SK-N-SH treated with all-trans-retinoic acid at 6 μM for 48 hours (cell line): ENCODE measurements at regions not wholly inside any gene's neighbourhood (a gene's known extent, or its start where the extent isn't known, plus 50 kb on each side); places are given as distances from the start of the nearest gene placed in this dataset.

ENCODE experiments used
- ATAC-seq: fragments of 200-7000 bp; cut with Tn5 transposase; 3 replicates; pipeline ENCODE4 v1.9.1; 2020; ENCODE audit warnings: mild to moderate bottlenecking, moderate library complexity
- ARNTL ChIP-seq: fragments of 450-650 bp; formaldehyde crosslinking; IDR thresholded peaks from 2 replicates; pipeline ENCODE4 v1.5.0; 2020; ENCODE audit warnings: low read depth, mild to moderate bottlenecking, moderate library complexity, borderline replicate concordance
- BACH2 ChIP-seq: fragments of 250-450 bp; sonication (Bioruptor Pico); IDR thresholded peaks from 2 replicates; pipeline ENCODE4 v1.9.0; 2021; ENCODE audit warnings: mild to moderate bottlenecking, borderline replicate concordance
- CSDC2 ChIP-seq: fragments of 250-450 bp; sonication (Bioruptor Pico); IDR thresholded peaks from 2 replicates; pipeline ENCODE4 v1.5.0; 2020; ENCODE audit warnings: mild to moderate bottlenecking, moderate library complexity
- GLIS3 ChIP-seq: fragments of 250-450 bp; sonication (Bioruptor Pico); IDR thresholded peaks from 2 replicates; pipeline ENCODE4 v1.5.0; 2020; ENCODE audit warnings: mild to moderate bottlenecking, moderate library complexity
- ISL1 ChIP-seq: fragments of 250-450 bp; sonication (Bioruptor Pico); IDR thresholded peaks from 2 replicates; pipeline ENCODE4 v2.1.2; 2022; ENCODE audit warnings: mild to moderate bottlenecking, moderate library complexity
- PPARA ChIP-seq: fragments of 250-450 bp; sonication (Bioruptor Pico); IDR thresholded peaks from 2 replicates; pipeline ENCODE4 v1.5.0; 2020; ENCODE audit warnings: mild to moderate bottlenecking, borderline replicate concordance
- RARB ChIP-seq: fragments of 250-450 bp; sonication (Bioruptor Pico); IDR thresholded peaks from 2 replicates; pipeline ENCODE4 v1.8.0; 2021; ENCODE audit warnings: mild to moderate bottlenecking, moderate library complexity
- TCF4 ChIP-seq: fragments of 250-450 bp; sonication (Bioruptor Pico); IDR thresholded peaks from 2 replicates; pipeline ENCODE4 v1.8.0; 2021; ENCODE audit warnings: mild to moderate bottlenecking, moderate library complexity, borderline replicate concordance
- TOX ChIP-seq: fragments of 250-450 bp; sonication (Bioruptor Pico); IDR thresholded peaks from 2 replicates; pipeline ENCODE4 v1.8.0; 2021; ENCODE audit warnings: mild to moderate bottlenecking, moderate library complexity, borderline replicate concordance
- ZC3H10 ChIP-seq: fragments of 250-450 bp; sonication (Bioruptor Pico); IDR thresholded peaks from 2 replicates; pipeline ENCODE4 v1.5.1; 2021; ENCODE audit warnings: mild to moderate bottlenecking, moderate library complexity
- ZFP3 ChIP-seq: fragments of 250-450 bp; sonication (Bioruptor Pico); IDR thresholded peaks from 2 replicates; pipeline ENCODE4 v1.5.0; 2020; ENCODE audit warnings: mild to moderate bottlenecking, moderate library complexity
- ZFP30 ChIP-seq: fragments of 450-650 bp; formaldehyde crosslinking; IDR thresholded peaks from 2 replicates; pipeline ENCODE4 v1.5.0; 2022; ENCODE audit warnings: mild to moderate bottlenecking, moderate library complexity
- ZNF565 ChIP-seq: fragments of 450-650 bp; formaldehyde crosslinking; conservative IDR thresholded peaks from 2 replicates; pipeline ENCODE4 v1.5.0; 2020; ENCODE audit warnings: low read depth, mild to moderate bottlenecking, moderate library complexity
- ZNF70 ChIP-seq: fragments of 450-650 bp; formaldehyde crosslinking; IDR thresholded peaks from 2 replicates; pipeline ENCODE4 v1.5.0; 2020; ENCODE audit warnings: mild to moderate bottlenecking, moderate library complexity
- ZNF8 ChIP-seq: fragments of 450-650 bp; formaldehyde crosslinking; IDR thresholded peaks from 2 replicates; pipeline ENCODE4 v1.5.0; 2020; ENCODE audit warnings: mild to moderate bottlenecking, moderate library complexity
- TF ChIP-seq, protein P1 (sequence below): fragments of 250-450 bp; sonication (Bioruptor Pico); IDR thresholded peaks from 2 replicates; pipeline ENCODE4 v1.8.0; 2021; ENCODE audit warnings: low read depth, mild to moderate bottlenecking, moderate library complexity, borderline replicate concordance
- TF ChIP-seq, protein P2 (sequence below): fragments of 250-450 bp; sonication (Bioruptor Pico); IDR thresholded peaks from 2 replicates; pipeline ENCODE4 v1.8.0; 2020; ENCODE audit warnings: mild to moderate bottlenecking, moderate library complexity, borderline replicate concordance
- TF ChIP-seq, protein P3 (sequence below): fragments of 250-450 bp; sonication (Bioruptor Pico); IDR thresholded peaks from 2 replicates; pipeline ENCODE4 v1.5.1; 2020; ENCODE audit warnings: low read depth, mild to moderate bottlenecking, moderate library complexity

DNA sequence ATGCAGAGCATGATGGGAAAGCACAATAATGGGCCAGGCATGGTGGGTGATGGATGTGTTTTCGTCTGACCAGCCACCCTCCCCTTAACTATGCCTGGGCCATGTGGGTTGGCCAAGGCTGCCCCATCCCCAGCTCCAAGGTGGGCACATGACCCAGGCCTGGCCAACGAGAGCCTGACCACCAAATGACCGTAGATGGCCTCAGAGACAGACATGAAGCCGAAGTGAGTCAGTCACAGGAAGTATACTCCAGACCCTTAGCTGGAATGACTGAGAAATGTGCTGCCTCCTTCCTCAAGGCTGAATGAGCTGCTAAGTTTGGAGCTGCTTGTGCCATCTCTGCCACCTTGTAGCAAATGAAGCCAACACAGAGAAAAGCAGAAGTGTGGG lies 233.6 kb downstream of the BCL11B start:
- TF ChIP-seq TCF4 (CRISPR knock-in tag) (no peak), ZNF70 (CRISPR knock-in tag) (no peak), ZC3H10 (CRISPR knock-in tag) (no peak), GLIS3 (CRISPR knock-in tag) (no peak)
- ATAC-seq: no peak

DNA sequence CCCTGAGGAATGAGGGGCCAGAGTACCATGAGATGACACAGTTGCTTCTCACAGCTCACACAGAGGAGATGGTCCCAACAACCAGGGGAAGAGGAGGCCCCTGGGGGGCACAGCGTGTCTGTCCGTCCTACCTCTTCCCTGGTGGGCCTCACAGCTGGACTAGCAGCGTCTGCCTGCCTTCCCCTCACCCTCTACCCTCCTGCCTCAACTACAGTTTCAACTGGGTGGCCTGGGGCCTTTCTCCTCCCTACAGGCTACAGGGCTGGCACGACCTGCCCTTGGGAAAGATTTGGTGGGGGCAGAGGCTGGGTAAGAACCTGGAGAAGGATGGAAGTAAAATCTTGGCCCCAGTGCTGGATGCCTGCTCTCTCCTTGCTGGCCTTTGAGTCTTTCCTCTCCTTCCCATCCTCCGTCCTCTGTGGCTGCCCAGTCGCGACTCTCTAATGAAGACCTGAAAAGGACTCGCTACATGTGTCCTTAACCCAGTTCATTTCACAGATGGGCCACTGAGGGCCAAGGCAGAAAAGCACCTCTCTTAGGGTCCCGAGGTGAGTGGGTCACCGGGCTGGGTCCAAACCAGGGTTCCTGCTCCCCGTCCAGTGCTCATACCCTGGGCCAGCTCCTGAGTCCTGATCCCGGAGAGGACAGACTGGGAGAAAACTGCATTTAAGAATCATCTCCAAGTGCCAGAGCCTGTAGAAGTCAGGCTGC lies 232.5 kb downstream of the BCL11B start:
- TF ChIP-seq, protein P1, sequence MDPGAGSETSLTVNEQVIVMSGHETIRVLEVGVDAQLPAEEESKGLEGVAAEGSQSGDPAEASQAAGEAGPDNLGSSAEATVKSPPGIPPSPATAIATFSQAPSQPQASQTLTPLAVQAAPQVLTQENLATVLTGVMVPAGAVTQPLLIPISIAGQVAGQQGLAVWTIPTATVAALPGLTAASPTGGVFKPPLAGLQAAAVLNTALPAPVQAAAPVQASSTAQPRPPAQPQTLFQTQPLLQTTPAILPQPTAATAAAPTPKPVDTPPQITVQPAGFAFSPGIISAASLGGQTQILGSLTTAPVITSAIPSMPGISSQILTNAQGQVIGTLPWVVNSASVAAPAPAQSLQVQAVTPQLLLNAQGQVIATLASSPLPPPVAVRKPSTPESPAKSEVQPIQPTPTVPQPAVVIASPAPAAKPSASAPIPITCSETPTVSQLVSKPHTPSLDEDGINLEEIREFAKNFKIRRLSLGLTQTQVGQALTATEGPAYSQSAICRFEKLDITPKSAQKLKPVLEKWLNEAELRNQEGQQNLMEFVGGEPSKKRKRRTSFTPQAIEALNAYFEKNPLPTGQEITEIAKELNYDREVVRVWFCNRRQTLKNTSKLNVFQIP (CRISPR knock-in tag): no peak
- TF ChIP-seq GLIS3 (CRISPR knock-in tag) (no peak), RARB (CRISPR knock-in tag) (no peak), ZFP30 (CRISPR knock-in tag) (no peak)
- TF ChIP-seq, all 23 proteins: peak for 0
- ATAC-seq: no peak

DNA sequence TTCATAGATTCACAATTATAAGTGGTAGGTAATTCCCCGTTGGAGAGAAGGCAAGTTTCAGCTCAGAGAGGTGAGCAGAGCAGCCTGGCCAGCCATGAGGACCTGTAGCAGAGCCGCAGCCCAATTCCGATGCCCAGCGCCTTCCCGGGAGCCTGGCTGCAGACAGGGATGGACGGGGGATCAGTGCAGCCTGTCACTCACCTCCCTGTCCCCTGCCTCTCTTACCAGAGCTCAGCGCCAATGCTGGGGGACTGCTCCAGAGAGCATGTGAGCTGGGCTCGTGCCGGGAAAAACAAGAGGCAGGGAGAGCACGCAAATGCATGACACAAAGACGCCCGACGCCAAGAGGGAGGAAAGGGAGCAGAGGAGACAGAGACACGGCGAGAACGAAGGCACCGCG lies 231.9 kb downstream of the BCL11B start:
- no peak for TF ChIP-seq ISL1
- TF ChIP-seq TOX (CRISPR knock-in tag): no peak
- TF ChIP-seq, protein P2, sequence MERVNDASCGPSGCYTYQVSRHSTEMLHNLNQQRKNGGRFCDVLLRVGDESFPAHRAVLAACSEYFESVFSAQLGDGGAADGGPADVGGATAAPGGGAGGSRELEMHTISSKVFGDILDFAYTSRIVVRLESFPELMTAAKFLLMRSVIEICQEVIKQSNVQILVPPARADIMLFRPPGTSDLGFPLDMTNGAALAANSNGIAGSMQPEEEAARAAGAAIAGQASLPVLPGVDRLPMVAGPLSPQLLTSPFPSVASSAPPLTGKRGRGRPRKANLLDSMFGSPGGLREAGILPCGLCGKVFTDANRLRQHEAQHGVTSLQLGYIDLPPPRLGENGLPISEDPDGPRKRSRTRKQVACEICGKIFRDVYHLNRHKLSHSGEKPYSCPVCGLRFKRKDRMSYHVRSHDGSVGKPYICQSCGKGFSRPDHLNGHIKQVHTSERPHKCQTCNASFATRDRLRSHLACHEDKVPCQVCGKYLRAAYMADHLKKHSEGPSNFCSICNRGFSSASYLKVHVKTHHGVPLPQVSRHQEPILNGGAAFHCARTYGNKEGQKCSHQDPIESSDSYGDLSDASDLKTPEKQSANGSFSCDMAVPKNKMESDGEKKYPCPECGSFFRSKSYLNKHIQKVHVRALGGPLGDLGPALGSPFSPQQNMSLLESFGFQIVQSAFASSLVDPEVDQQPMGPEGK (CRISPR knock-in tag): no peak
- no peak for TF ChIP-seq ZC3H10 (CRISPR knock-in tag)
- TF ChIP-seq BACH2 (CRISPR knock-in tag): no peak
- ATAC-seq: no peak

DNA sequence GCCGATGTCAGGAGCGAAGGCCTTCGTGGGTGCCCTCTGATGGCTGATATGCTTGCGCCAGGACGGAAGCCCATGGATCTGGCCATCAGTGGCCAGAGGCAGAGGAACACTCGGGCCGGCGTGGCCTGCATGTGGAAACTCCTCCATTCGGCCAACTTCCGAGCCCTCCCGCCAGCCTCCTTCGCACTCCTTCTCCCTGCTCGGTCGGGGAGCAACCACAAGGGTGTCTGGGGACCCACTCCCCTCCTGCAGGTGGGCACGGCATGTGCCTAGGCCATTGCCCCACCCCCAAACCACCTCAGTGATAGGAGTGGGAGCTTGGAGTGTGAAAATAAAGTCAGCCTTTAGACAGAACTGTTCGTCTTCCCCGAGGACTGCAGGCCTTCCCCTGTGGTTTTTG lies 231.3 kb downstream of the BCL11B start:
- TF ChIP-seq ZNF565 (CRISPR knock-in tag): no peak
- no peak for TF ChIP-seq ZFP3 (CRISPR knock-in tag)
- TF ChIP-seq, protein P2 (CRISPR knock-in tag): no peak
- TF ChIP-seq GLIS3 (CRISPR knock-in tag): no peak
- TF ChIP-seq ZNF8: no peak
- TF ChIP-seq ZNF70 (CRISPR knock-in tag): no peak
- TF ChIP-seq TOX (CRISPR knock-in tag): no peak
- TF ChIP-seq ZFP30 (CRISPR knock-in tag): no peak
- no peak for ATAC-seq

DNA sequence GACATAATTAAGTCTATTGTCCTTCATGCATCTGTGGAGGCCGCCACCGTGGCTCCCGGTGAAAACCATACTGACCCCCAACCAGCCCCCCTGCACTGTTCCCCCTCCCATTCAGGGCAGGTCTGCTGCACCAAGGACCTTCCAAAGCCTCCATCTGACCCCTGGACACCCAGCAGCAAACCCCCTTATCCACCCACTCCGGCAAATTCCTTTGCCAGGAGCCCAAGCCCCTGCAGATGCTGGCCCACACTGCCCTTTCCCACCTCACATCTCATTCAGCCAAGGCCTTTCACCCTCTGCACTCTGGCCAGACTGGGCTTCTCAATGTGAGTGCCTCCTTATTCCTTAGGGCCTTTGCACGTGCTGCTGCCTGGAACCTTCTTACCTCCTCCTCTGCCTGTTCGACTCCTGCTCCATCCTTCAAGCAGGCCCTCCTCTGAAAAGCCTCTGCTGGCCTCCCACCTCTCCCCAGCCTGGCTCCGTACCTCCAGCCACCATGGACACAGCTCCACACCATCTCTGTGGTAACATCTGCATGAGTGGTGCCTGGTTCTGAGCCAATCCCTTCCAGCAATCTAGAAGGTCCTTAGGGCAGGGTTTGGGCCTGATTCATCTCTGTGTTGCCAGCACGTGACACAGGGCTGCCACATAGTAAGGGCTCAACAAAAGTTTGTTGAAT lies 230.7 kb downstream of the BCL11B start:
- ATAC-seq: no peak
- TF ChIP-seq, protein P3, sequence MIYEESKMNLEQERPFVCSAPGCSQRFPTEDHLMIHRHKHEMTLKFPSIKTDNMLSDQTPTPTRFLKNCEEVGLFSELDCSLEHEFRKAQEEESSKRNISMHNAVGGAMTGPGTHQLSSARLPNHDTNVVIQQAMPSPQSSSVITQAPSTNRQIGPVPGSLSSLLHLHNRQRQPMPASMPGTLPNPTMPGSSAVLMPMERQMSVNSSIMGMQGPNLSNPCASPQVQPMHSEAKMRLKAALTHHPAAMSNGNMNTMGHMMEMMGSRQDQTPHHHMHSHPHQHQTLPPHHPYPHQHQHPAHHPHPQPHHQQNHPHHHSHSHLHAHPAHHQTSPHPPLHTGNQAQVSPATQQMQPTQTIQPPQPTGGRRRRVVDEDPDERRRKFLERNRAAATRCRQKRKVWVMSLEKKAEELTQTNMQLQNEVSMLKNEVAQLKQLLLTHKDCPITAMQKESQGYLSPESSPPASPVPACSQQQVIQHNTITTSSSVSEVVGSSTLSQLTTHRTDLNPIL (CRISPR knock-in tag): no peak
- TF ChIP-seq, protein P1 (CRISPR knock-in tag): no peak
- TF ChIP-seq ARNTL (CRISPR knock-in tag) (no peak), ZNF8 (no peak), GLIS3 (CRISPR knock-in tag) (no peak), PPARA (CRISPR knock-in tag) (no peak), ZNF70 (CRISPR knock-in tag) (no peak), CSDC2 (CRISPR knock-in tag) (no peak), RARB (CRISPR knock-in tag) (no peak), TCF4 (CRISPR knock-in tag) (no peak), ZFP3 (CRISPR knock-in tag) (no peak), BACH2 (CRISPR knock-in tag) (no peak)
- TF ChIP-seq, protein P2 (CRISPR knock-in tag): no peak
